ENCODE measurements at regions not wholly inside any gene's neighbourhood (a gene's known extent, or its start where the extent isn't known, plus 50 kb on each side); places are given as distances from the start of the nearest gene placed in this dataset.

DNA sequence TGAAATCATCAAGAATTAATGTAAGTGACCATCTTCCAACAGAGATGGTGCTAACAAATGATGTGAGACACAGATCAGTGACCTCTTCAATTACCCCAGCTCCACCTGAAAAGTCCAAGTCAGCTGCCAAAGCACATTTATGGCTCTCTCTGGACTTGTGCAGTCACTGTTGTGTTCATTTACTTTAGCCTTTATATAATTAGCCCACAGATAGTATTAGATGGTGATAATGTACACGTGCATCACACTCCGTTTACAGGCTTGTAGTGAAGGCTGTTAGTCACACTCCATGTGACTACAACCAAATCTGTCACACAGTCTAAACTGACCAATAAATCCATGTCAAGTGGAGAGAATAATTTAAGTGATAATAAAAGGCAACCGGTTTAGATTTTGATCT is 331.5 kb upstream of the IL12A start:
- TF ChIP-seq, protein P1, sequence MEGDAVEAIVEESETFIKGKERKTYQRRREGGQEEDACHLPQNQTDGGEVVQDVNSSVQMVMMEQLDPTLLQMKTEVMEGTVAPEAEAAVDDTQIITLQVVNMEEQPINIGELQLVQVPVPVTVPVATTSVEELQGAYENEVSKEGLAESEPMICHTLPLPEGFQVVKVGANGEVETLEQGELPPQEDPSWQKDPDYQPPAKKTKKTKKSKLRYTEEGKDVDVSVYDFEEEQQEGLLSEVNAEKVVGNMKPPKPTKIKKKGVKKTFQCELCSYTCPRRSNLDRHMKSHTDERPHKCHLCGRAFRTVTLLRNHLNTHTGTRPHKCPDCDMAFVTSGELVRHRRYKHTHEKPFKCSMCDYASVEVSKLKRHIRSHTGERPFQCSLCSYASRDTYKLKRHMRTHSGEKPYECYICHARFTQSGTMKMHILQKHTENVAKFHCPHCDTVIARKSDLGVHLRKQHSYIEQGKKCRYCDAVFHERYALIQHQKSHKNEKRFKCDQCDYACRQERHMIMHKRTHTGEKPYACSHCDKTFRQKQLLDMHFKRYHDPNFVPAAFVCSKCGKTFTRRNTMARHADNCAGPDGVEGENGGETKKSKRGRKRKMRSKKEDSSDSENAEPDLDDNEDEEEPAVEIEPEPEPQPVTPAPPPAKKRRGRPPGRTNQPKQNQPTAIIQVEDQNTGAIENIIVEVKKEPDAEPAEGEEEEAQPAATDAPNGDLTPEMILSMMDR (IDR thresholded peaks at IDR 0.05), result no peak
- Mint-ChIP-seq H3K4me1 (ENCODE audit: low read depth) (peaks cover 9% of the 10 kb centered on the region), H3K27me3 (ENCODE audit: insufficient read depth) (no peaks in the 10 kb centered on the region; the same call in 1 of the 2 replicates), H3K9me3 (peaks cover 11% of the 10 kb centered on the region), H3K4me3 (no peak overlapping the region), H3K36me3 (ENCODE audit: low read depth) (peaks cover 5% of the 10 kb centered on the region), H3K27ac (no peak overlapping the region)
- no peak for DNase-seq

DNA sequence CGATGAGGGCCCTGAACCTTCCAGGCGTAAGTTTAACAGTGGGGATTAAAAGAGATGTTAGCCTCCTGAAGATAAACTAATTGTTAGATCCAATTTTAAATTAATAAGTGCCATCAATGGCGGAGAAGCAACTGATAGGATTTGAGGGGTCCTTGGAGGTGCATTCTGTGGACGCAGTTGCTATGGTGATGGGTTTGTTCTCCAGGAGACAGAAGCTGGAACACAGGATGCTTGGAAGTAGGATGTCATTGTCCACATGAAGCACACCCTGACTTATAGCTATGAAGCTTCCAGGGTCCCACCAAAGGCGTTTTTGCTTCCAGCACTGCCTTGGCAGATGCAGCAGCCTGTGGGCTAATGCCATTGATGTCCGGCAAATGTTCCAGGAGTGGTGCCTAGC is 331.0 kb upstream of the IL12A start:
- H3K27ac Mint-ChIP-seq, result no peak overlapping the region
- TF ChIP-seq, protein P1 (IDR thresholded peaks at IDR 0.05), result no peak
- H3K27me3 Mint-ChIP-seq (ENCODE audit: insufficient read depth), result no peaks in the 10 kb centered on the region; the same call in 1 of the 2 replicates
- peaks cover 15% of the 10 kb centered on the region for H3K9me3 Mint-ChIP-seq
- no peak overlapping the region for H3K4me3 Mint-ChIP-seq
- peaks cover 10% of the 10 kb centered on the region for H3K36me3 Mint-ChIP-seq (ENCODE audit: low read depth)
- H3K4me1 Mint-ChIP-seq (ENCODE audit: low read depth), result peaks cover 9% of the 10 kb centered on the region
- DNase-seq, result no peak

DNA sequence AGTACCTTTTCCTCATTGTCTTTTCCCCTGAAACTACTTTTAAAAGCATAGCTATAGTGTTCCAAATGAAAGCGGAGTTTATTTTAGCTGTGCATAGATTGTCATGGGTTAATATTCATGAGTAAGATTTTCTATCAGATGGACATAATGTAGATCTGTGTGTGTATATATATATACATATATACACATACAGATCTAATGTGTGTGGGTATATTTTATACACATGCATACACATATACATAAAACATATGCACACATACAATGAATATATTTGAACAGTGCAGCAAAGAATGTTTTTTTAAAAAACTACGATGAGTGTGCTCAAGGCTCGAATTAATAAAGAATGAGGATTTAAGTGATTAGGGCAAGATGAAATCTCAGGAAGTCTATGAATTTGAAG is 328.3 kb upstream of the IL12A start:
- no peak overlapping the region for H3K4me3 Mint-ChIP-seq
- no peak for DNase-seq
- H3K36me3 Mint-ChIP-seq (ENCODE audit: low read depth), result peaks cover 14% of the 10 kb centered on the region
- peaks cover 15% of the 10 kb centered on the region for H3K9me3 Mint-ChIP-seq
- H3K27ac Mint-ChIP-seq, result no peak overlapping the region
- H3K27me3 Mint-ChIP-seq (ENCODE audit: insufficient read depth), result no peaks in the 10 kb centered on the region
- TF ChIP-seq, protein P1 (IDR thresholded peaks at IDR 0.05), result no peak
- H3K4me1 Mint-ChIP-seq (ENCODE audit: low read depth), result no peaks in the 10 kb centered on the region

DNA sequence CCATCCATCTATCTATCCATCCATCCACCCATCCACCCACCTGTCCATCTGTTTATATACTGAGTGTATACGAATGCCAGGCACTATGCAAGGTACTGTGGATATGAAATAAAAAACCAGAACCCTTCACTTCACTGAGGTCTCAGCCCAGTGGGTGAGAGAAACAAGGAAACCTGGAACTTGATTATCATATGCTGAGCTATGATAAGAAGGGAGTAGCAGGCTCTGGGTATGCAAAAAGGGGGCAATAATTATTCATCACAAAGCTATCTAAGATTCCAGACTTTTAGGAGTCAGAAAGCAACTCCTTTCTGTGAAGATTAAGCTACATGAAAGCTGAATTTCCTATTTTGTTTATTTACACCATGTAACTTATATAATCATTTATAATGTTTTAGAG is 327.7 kb upstream of the IL12A start:
- H3K4me3 Mint-ChIP-seq, result no peak overlapping the region

DNA sequence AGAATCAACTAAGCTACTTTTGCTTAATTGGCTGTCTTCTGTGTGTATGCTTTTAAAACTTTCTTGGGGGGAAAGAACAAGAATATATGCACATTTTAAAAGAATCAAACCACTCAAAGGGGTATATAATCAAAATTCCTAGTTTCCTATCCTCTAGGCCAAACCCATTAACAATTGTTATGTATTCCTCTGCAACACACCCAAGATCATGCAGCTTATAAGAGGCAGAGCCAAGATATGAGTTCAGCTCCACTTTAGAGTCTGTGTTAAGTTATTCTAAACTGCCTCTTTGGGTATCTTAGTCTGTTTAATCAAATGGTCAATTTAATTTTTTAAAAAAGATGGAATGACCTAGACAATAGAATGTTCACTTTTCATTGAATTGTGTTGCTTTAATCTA is 326.1 kb upstream of the IL12A start:
- no peaks in the 10 kb centered on the region for H3K27me3 Mint-ChIP-seq (ENCODE audit: insufficient read depth)
- TF ChIP-seq, protein P1 (IDR thresholded peaks at IDR 0.05), result no peak
- peaks cover 10% of the 10 kb centered on the region for H3K4me1 Mint-ChIP-seq (ENCODE audit: low read depth)
- peaks cover 14% of the 10 kb centered on the region for H3K36me3 Mint-ChIP-seq (ENCODE audit: low read depth)
- no peak overlapping the region for H3K27ac Mint-ChIP-seq
- DNase-seq, result no peak
- H3K9me3 Mint-ChIP-seq, result peaks cover 15% of the 10 kb centered on the region
- no peak overlapping the region for H3K4me3 Mint-ChIP-seq

More for the DNA sequence above, 327.7 kb upstream of the IL12A start:
- TF ChIP-seq, protein P1 (IDR thresholded peaks at IDR 0.05), result no peak
- peaks cover 14% of the 10 kb centered on the region for H3K36me3 Mint-ChIP-seq (ENCODE audit: low read depth)
- no peak for DNase-seq
- no peaks in the 10 kb centered on the region for H3K27me3 Mint-ChIP-seq (ENCODE audit: insufficient read depth)
- peaks cover 15% of the 10 kb centered on the region for H3K9me3 Mint-ChIP-seq
- H3K4me1 Mint-ChIP-seq (ENCODE audit: low read depth), result no peaks in the 10 kb centered on the region
- H3K27ac Mint-ChIP-seq, result no peak overlapping the region

DNA sequence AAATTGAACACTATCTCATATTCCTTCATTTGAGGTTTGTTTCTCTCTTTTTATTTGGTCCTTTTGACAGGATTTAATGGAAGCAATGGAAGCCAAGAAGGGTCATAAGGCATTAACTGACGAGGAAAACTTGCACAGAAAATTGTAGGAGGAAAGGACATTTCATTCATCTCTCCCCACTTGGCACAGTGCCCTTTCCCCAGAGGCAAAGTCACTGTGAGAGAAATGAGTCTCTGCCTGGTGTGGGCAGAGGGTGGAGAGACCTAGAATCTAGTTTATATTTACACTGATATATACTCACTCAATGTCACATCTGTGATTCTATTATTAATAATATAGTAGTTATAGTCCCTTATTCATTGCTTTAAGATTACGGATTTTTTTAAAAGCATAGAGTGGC is 324.6 kb upstream of the IL12A start:
- peaks cover 14% of the 10 kb centered on the region for H3K36me3 Mint-ChIP-seq (ENCODE audit: low read depth)
- peaks cover 15% of the 10 kb centered on the region for H3K9me3 Mint-ChIP-seq
- no peak overlapping the region for H3K4me3 Mint-ChIP-seq
- H3K27me3 Mint-ChIP-seq (ENCODE audit: insufficient read depth), result no peaks in the 10 kb centered on the region
- no peak overlapping the region for H3K27ac Mint-ChIP-seq
- TF ChIP-seq, protein P1 (IDR thresholded peaks at IDR 0.05), result no peak
- H3K4me1 Mint-ChIP-seq (ENCODE audit: low read depth), result peaks cover 20% of the 10 kb centered on the region
- no peak for DNase-seq

Measured in HFFc6 (cell line).